SK-N-SH (cell line): ENCODE measurements at regions not wholly inside any gene's neighbourhood (a gene's known extent, or its start where the extent isn't known, plus 50 kb on each side); places are given as distances from the start of the nearest gene placed in this dataset.
"Not testable (repeated sequence)": the region's sequence is repeated elsewhere in the genome, so short reads cannot be mapped to it uniquely, and the experiment has no call there.

Source experiments
- CTCF ChIP-seq: fragments of 200-600 bp; sonication (generic); IDR thresholded peaks from 2 replicates; pipeline ENCODE4 v1.6.1; 2017; ENCODE audit warnings: antibody characterized with exemption, mild to moderate bottlenecking, moderate library complexity
- GABPA ChIP-seq: IDR thresholded peaks from 2 replicates; pipeline ENCODE4 v1.4.0; 2012; ENCODE audit warnings: low read depth, mild to moderate bottlenecking
- POLR2AphosphoS5 ChIP-seq: IDR thresholded peaks from 2 replicates; pipeline ENCODE4 v1.6.1; 2012; ENCODE audit warnings: low read depth, low read length

GRCh38 chr2:78262089-78262488, 739.9 kb upstream of the LRRTM4 start:
- TF ChIP-seq CTCF, POLR2AphosphoS5, GABPA: not testable (repeated sequence)
